ENCODE measurements at regions not wholly inside any gene's neighbourhood (a gene's known extent, or its start where the extent isn't known, plus 50 kb on each side); places are given as distances from the start of the nearest gene placed in this dataset.
"Not testable (repeated sequence)": the region's sequence is repeated elsewhere in the genome, so short reads cannot be mapped to it uniquely, and the experiment has no call there.

DNA sequence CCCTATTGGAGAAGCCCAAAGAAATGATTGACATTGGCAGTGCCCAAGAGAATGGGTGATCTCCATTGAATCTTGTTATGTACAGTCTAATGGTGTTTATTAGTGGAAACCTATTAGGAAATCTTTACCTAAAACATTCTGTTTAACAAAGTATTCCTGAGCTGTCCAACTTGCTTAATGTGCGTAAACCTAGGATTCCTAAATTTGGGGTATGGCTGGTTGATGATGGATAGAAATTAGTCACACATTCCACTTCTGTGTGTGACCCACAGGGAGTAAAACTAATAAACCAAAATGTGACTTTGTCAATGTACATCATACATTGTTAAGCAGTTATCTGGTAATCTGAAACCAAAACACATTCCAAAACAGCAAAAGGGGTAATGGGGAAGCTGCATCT, 761.3 kb downstream of the FSCB start:
- H2AFZ ChIP-seq (ENCODE audit: low read depth, low read length) = no peak overlapping the region
- H3K79me2 ChIP-seq (ENCODE audit: insufficient read depth, low read length) = no peaks in the 10 kb centered on the region
- no peak overlapping the region for H3K27ac ChIP-seq (ENCODE audit: low read length)
- ATAC-seq (ENCODE audit: insufficient read depth, low read depth) (no peak), DNase-seq (no peak)
- H3K4me2 ChIP-seq (ENCODE audit: insufficient read depth, low read length) = no peak overlapping the region
- no peak for TF ChIP-seq EZH2 (IDR thresholded peaks at IDR 0.05; ENCODE audit: borderline replicate concordance, low read depth, low read length, severe bottlenecking)
- TF ChIP-seq, protein P1, sequence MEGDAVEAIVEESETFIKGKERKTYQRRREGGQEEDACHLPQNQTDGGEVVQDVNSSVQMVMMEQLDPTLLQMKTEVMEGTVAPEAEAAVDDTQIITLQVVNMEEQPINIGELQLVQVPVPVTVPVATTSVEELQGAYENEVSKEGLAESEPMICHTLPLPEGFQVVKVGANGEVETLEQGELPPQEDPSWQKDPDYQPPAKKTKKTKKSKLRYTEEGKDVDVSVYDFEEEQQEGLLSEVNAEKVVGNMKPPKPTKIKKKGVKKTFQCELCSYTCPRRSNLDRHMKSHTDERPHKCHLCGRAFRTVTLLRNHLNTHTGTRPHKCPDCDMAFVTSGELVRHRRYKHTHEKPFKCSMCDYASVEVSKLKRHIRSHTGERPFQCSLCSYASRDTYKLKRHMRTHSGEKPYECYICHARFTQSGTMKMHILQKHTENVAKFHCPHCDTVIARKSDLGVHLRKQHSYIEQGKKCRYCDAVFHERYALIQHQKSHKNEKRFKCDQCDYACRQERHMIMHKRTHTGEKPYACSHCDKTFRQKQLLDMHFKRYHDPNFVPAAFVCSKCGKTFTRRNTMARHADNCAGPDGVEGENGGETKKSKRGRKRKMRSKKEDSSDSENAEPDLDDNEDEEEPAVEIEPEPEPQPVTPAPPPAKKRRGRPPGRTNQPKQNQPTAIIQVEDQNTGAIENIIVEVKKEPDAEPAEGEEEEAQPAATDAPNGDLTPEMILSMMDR (IDR thresholded peaks at IDR 0.05; ENCODE audit: borderline replicate concordance, extremely low read depth, low read length, poor library complexity, severe bottlenecking) = no peak
- H4K20me1 ChIP-seq (ENCODE audit: insufficient read depth, low read length) = no peaks in the 10 kb centered on the region
- H3K4me3 ChIP-seq (ENCODE audit: low read depth in 1 of 2, low read length in 2 of 2) = no peak overlapping the region
- no peaks in the 10 kb centered on the region for H3K27me3 ChIP-seq (ENCODE audit: insufficient read depth, low read length, poor library complexity)
- no peaks in the 10 kb centered on the region for H3K36me3 ChIP-seq (ENCODE audit: insufficient read depth, low read length)
- no peaks in the 10 kb centered on the region for H3K4me1 ChIP-seq (ENCODE audit: insufficient read depth, low read length)
- H3K9ac ChIP-seq (ENCODE audit: low read depth, low read length) = no peak overlapping the region
- no peaks in the 10 kb centered on the region for H3K9me3 ChIP-seq (ENCODE audit: insufficient read depth, low read length, severe bottlenecking)

DNA sequence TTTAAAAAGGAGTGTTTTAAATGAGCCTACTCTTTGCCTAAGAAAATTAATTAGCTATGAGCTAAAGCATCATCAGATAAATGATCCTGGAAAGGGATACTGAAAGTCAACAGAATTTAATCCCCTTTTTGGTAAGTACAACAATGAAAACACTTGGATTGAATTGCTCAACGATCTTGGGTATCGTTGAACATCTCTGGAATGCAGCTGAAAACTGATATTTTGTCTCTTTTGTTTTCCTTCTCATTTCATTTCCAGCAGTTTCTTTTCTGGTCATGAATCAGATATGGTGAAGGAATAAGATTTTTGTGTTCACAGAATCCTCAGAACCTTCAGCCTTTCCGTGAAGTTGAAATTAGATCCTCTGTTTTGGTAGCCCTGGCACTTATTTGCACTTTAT, 771.2 kb downstream of the FSCB start:
- Histone ChIP-seq H3K9ac (ENCODE audit: low read depth, low read length) (no peak overlapping the region), H3K4me3 (ENCODE audit: low read depth in 1 of 2, low read length in 2 of 2) (no peak overlapping the region), H3K27ac (ENCODE audit: low read length) (no peak overlapping the region), H3K79me2 (ENCODE audit: insufficient read depth, low read length) (no peaks in the 10 kb centered on the region), H3K4me1 (ENCODE audit: insufficient read depth, low read length) (no peaks in the 10 kb centered on the region), H3K36me3 (ENCODE audit: insufficient read depth, low read length) (no peaks in the 10 kb centered on the region), H3K4me2 (ENCODE audit: insufficient read depth, low read length) (no peak overlapping the region), H3K27me3 (ENCODE audit: insufficient read depth, low read length, poor library complexity) (no peaks in the 10 kb centered on the region), H4K20me1 (ENCODE audit: insufficient read depth, low read length) (no peaks in the 10 kb centered on the region), H3K9me3 (ENCODE audit: insufficient read depth, low read length, severe bottlenecking) (no peaks in the 10 kb centered on the region), H2AFZ (ENCODE audit: low read depth, low read length) (no peak overlapping the region)
- ATAC-seq (ENCODE audit: insufficient read depth, low read depth) (no peak), DNase-seq (no peak)
- TF ChIP-seq EZH2 (IDR thresholded peaks at IDR 0.05; ENCODE audit: borderline replicate concordance, low read depth, low read length, severe bottlenecking) = no peak
- TF ChIP-seq, protein P1 (IDR thresholded peaks at IDR 0.05; ENCODE audit: borderline replicate concordance, extremely low read depth, low read length, poor library complexity, severe bottlenecking) = no peak

DNA sequence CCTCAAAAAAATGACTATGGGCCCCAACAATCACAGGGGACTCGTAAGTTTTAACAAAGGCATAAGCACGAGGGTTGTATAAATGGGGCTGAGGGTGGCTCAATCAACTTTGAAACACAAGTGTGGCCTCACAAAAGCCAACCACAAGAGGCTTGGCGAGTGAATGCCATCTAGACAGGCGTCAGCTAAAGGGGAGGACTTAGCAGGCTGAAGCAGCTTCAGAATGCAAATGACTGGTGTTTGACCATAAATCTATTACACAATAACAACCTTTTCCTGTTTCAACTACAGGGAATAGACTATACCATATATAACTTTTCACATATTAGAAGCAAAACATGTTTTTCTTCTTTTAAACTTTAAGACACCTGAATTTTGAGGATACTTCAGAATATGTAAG, 777.9 kb downstream of the FSCB start:
- Histone ChIP-seq H3K4me1 (ENCODE audit: insufficient read depth, low read length) (no peaks in the 10 kb centered on the region), H3K27ac (ENCODE audit: low read length) (no peak overlapping the region), H2AFZ (ENCODE audit: low read depth, low read length) (no peak overlapping the region), H3K27me3 (ENCODE audit: insufficient read depth, low read length, poor library complexity) (no peaks in the 10 kb centered on the region), H3K9me3 (ENCODE audit: insufficient read depth, low read length, severe bottlenecking) (no peaks in the 10 kb centered on the region), H4K20me1 (ENCODE audit: insufficient read depth, low read length) (no peaks in the 10 kb centered on the region), H3K9ac (ENCODE audit: low read depth, low read length) (no peak overlapping the region), H3K4me2 (ENCODE audit: insufficient read depth, low read length) (no peak overlapping the region), H3K36me3 (ENCODE audit: insufficient read depth, low read length) (no peaks in the 10 kb centered on the region), H3K79me2 (ENCODE audit: insufficient read depth, low read length) (no peaks in the 10 kb centered on the region), H3K4me3 (ENCODE audit: low read depth in 1 of 2, low read length in 2 of 2) (no peak overlapping the region)
- TF ChIP-seq, protein P1 (IDR thresholded peaks at IDR 0.05; ENCODE audit: borderline replicate concordance, extremely low read depth, low read length, poor library complexity, severe bottlenecking) = no peak
- TF ChIP-seq EZH2 (IDR thresholded peaks at IDR 0.05; ENCODE audit: borderline replicate concordance, low read depth, low read length, severe bottlenecking) = no peak
- no peak for ATAC-seq (ENCODE audit: insufficient read depth, low read depth)
- DNase-seq = no peak

DNA sequence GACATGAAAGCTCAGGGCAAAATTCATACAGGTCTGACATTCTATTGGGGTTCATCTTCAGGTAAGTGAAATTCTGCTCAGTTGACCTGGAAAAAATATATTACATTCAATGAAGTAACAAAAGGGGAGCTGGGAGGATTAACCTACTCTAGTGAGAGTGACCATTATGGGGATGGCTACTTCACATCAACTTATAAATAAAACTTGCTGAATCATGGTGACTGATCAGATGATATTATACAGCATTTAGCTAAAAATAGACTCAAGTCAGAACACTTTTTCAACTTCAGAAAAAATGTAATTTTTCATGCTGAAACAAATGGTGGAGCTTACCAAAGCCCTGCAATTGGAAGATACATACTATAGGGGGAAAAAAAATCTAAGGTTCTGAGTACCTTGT, 800.2 kb downstream of the FSCB start:
- no peaks in the 10 kb centered on the region for H3K36me3 ChIP-seq (ENCODE audit: insufficient read depth, low read length)
- H2AFZ ChIP-seq (ENCODE audit: low read depth, low read length) = no peak overlapping the region
- no peak overlapping the region for H3K9ac ChIP-seq (ENCODE audit: low read depth, low read length)
- DNase-seq = no peak
- no peak overlapping the region for H3K27ac ChIP-seq (ENCODE audit: low read length)
- H3K27me3 ChIP-seq (ENCODE audit: insufficient read depth, low read length, poor library complexity) = no peaks in the 10 kb centered on the region
- no peak overlapping the region for H3K4me3 ChIP-seq (ENCODE audit: low read depth in 1 of 2, low read length in 2 of 2)
- H3K9me3 ChIP-seq (ENCODE audit: insufficient read depth, low read length, severe bottlenecking) = no peaks in the 10 kb centered on the region
- TF ChIP-seq, protein P1 (IDR thresholded peaks at IDR 0.05; ENCODE audit: borderline replicate concordance, extremely low read depth, low read length, poor library complexity, severe bottlenecking) = no peak
- no peaks in the 10 kb centered on the region for H3K4me1 ChIP-seq (ENCODE audit: insufficient read depth, low read length)
- no peak for ATAC-seq (ENCODE audit: insufficient read depth, low read depth)
- no peaks in the 10 kb centered on the region for H3K79me2 ChIP-seq (ENCODE audit: insufficient read depth, low read length)
- no peak overlapping the region for H3K4me2 ChIP-seq (ENCODE audit: insufficient read depth, low read length)
- no peaks in the 10 kb centered on the region for H4K20me1 ChIP-seq (ENCODE audit: insufficient read depth, low read length)

DNA sequence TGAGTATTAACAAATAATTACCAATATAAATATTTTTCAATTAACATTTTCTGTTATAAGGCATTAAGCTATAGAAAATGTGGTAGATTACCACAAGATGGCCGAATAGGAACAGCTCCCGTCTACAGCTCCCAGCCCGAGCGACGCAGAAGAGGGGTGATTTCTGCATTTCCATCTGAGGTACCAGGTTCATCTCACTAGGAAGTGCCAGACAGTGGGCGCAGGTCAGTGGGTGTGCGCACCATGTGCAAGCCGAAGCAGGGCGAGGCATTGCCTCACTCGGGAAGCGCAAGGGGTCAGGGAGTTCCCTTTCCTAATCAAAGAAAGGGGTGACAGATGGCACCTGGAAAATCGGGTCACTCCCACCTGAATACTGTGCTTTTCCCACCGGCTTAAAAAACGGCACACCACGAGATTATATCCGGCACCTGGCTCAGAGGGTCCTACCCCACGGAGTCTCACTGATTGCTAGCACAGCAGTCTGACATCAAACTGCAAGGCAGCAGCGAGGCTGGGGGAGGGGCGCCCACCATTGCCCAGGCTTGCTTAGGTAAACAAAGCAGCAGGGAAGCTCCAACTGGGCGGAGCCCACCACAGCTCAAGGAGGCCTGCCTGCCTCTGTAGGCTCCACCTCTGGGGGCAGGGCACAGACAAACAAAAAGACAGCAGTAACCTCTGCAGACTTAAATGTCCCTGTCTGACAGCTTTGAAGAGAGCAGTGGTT, 808.4 kb downstream of the FSCB start:
- not testable (repeated sequence) for DNase-seq; H3K79me2 ChIP-seq (ENCODE audit: insufficient read depth, low read length); H2AFZ ChIP-seq (ENCODE audit: low read depth, low read length); H3K27me3 ChIP-seq (ENCODE audit: insufficient read depth, low read length, poor library complexity); H3K9me3 ChIP-seq (ENCODE audit: insufficient read depth, low read length, severe bottlenecking); H3K4me1 ChIP-seq (ENCODE audit: insufficient read depth, low read length); H3K36me3 ChIP-seq (ENCODE audit: insufficient read depth, low read length); ATAC-seq (ENCODE audit: insufficient read depth, low read depth); H4K20me1 ChIP-seq (ENCODE audit: insufficient read depth, low read length); H3K4me3 ChIP-seq (ENCODE audit: low read depth in 1 of 2, low read length in 2 of 2); H3K4me2 ChIP-seq (ENCODE audit: insufficient read depth, low read length); H3K9ac ChIP-seq (ENCODE audit: low read depth, low read length); H3K27ac ChIP-seq (ENCODE audit: low read length)

Data from DND-41 (cell line).